Breast epithelium (tissue), 3 donors: ENCODE measurements at regions not wholly inside any gene's neighbourhood (a gene's known extent, or its start where the extent isn't known, plus 50 kb on each side); places are given as distances from the start of the nearest gene placed in this dataset.

ENCODE experiments used
- CTCF ChIP-seq, 3 donors: fragments of 450-650 bp; IDR thresholded peaks; one replicate each; pipeline ENCODE4 v1.5.1; 2016 to 2017; ENCODE audit warnings: antibody characterized with exemption in 3 of 3, mild to moderate bottlenecking in 3 of 3, moderate library complexity in 3 of 3
- POLR2A ChIP-seq: fragments of 450-650 bp; IDR thresholded peaks from one replicate; pipeline ENCODE4 v1.6.1; 2016; ENCODE audit warnings: antibody characterized with exemption, mild to moderate bottlenecking, moderate library complexity
- POLR2AphosphoS5 ChIP-seq, 3 donors: sonication (generic); formaldehyde crosslinking; IDR thresholded peaks; one replicate each; pipeline ENCODE4 v1.6.1; 2017; ENCODE audit warnings: antibody characterized with exemption in 3 of 3

- no peak for TF ChIP-seq CTCF (IDR thresholded peaks at IDR 0.05)
- TF ChIP-seq POLR2A, result no peak
- TF ChIP-seq POLR2AphosphoS5 (IDR thresholded peaks at IDR 0.05), result no peak
Observed at GRCh38 chr7:81839708-81840369, 70.0 kb upstream of the HGF start.
